ENCODE measurements at regions not wholly inside any gene's neighbourhood (a gene's known extent, or its start where the extent isn't known, plus 50 kb on each side); places are given as distances from the start of the nearest gene placed in this dataset.

DNA sequence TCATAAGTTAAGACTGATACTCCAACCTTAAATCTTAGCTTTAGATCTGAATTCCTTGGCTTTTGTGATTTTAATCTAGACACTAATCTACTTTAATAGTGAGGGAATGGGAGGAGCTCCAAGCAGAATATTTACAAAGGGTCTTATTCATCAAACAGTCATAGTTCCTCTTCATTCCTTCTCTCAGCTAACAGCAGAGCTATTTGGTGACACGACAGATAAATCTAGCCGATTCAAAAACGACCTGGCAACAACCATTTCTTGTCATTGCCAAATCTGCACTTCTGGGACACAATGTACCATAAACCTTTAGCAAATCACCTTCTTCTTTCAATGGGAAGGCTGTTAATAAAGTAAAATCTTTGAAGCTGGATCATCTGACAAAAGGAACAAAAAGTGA, 52.8 kb upstream of the FOXD3 start:
- TF ChIP-seq, protein P1, sequence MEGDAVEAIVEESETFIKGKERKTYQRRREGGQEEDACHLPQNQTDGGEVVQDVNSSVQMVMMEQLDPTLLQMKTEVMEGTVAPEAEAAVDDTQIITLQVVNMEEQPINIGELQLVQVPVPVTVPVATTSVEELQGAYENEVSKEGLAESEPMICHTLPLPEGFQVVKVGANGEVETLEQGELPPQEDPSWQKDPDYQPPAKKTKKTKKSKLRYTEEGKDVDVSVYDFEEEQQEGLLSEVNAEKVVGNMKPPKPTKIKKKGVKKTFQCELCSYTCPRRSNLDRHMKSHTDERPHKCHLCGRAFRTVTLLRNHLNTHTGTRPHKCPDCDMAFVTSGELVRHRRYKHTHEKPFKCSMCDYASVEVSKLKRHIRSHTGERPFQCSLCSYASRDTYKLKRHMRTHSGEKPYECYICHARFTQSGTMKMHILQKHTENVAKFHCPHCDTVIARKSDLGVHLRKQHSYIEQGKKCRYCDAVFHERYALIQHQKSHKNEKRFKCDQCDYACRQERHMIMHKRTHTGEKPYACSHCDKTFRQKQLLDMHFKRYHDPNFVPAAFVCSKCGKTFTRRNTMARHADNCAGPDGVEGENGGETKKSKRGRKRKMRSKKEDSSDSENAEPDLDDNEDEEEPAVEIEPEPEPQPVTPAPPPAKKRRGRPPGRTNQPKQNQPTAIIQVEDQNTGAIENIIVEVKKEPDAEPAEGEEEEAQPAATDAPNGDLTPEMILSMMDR (IDR thresholded peaks at IDR 0.05; ENCODE audit: low read depth, low read length), result no peak
- DNase-seq (ENCODE audit: low read depth in 2 of 2), result no peak
- no peak overlapping the region for H3K4me3 ChIP-seq (replicated peaks in 1 of 2; ENCODE audit: low read depth in 2 of 2, low read length in 2 of 2)

Measured in cardiac fibroblast (primary cell).